ENCODE measurements at regions not wholly inside any gene's neighbourhood (a gene's known extent, or its start where the extent isn't known, plus 50 kb on each side); places are given as distances from the start of the nearest gene placed in this dataset.

DNA sequence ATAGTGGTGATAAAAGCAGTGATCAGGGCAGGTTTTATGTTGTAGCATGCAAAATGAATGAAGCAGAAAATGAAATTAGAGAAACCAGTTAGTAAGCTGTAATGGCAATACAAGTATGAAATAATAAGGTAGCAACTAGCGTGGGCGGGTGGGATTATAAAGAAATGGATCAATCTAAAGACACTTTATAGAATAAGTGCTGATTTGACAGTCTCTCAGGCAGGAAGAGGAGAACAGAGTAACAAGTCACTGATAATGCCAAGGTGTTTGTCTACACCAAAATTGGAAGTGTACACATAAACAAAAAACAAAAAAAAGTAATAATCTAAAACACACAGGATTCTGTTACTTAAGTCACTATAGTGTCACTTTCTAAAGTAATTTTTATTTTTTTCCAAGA is 51.0 kb upstream of the PCBP1 start:
- Histone ChIP-seq H3K9me3 (no peaks in the 10 kb centered on the region), H3K27ac (no peak overlapping the region), H3K9ac (ENCODE audit: low read depth in 2 of 2, low read length in 2 of 2) (no peak overlapping the region), H3K36me3 (no peaks in the 10 kb centered on the region), H3K4me3 (no peak overlapping the region), H3K27me3 (no peaks in the 10 kb centered on the region), H3K4me1 (peaks cover 6% of the 10 kb centered on the region)
- no peak for DNase-seq
- TF ChIP-seq, protein P1, sequence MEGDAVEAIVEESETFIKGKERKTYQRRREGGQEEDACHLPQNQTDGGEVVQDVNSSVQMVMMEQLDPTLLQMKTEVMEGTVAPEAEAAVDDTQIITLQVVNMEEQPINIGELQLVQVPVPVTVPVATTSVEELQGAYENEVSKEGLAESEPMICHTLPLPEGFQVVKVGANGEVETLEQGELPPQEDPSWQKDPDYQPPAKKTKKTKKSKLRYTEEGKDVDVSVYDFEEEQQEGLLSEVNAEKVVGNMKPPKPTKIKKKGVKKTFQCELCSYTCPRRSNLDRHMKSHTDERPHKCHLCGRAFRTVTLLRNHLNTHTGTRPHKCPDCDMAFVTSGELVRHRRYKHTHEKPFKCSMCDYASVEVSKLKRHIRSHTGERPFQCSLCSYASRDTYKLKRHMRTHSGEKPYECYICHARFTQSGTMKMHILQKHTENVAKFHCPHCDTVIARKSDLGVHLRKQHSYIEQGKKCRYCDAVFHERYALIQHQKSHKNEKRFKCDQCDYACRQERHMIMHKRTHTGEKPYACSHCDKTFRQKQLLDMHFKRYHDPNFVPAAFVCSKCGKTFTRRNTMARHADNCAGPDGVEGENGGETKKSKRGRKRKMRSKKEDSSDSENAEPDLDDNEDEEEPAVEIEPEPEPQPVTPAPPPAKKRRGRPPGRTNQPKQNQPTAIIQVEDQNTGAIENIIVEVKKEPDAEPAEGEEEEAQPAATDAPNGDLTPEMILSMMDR (IDR thresholded peaks at IDR 0.05): no peak
- intact Hi-C loops (cut with DNase I): no loop called here

DNA sequence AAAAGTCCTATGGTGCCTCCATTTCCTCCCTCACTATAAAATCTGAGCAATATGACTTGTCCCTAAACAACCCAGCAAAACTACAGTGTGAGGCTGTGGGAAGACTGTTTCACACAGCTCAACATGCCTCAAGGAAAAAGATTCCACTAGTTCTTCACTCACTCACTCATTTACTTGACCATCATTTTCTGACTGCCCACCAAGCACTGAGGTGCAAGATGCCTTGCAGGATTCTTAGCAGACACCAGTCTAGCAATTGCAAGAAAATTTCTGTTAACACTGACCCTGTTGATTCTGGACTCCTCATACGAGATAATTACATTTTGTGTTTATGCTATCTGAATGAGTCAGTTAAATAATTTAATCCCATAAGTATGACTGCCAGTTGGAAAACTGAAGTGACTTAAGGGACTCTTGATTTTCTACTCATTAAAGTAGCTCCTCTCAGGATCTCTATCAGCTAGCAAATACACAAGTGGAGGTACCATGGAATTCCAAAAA is 51.9 kb upstream of the PCBP1 start:
- Histone ChIP-seq H3K36me3 (no peaks in the 10 kb centered on the region), H3K4me1 (peaks cover 6% of the 10 kb centered on the region), H3K9me3 (no peaks in the 10 kb centered on the region), H3K9ac (ENCODE audit: low read depth in 2 of 2, low read length in 2 of 2) (no peak overlapping the region), H3K27me3 (no peaks in the 10 kb centered on the region), H3K27ac (peak overlapping the region; percentile 48), H3K4me3 (no peak overlapping the region)
- DNase-seq: no peak
- intact Hi-C loops (cut with DNase I): no loop called here
- TF ChIP-seq, protein P1 (IDR thresholded peaks at IDR 0.05): no peak

DNA sequence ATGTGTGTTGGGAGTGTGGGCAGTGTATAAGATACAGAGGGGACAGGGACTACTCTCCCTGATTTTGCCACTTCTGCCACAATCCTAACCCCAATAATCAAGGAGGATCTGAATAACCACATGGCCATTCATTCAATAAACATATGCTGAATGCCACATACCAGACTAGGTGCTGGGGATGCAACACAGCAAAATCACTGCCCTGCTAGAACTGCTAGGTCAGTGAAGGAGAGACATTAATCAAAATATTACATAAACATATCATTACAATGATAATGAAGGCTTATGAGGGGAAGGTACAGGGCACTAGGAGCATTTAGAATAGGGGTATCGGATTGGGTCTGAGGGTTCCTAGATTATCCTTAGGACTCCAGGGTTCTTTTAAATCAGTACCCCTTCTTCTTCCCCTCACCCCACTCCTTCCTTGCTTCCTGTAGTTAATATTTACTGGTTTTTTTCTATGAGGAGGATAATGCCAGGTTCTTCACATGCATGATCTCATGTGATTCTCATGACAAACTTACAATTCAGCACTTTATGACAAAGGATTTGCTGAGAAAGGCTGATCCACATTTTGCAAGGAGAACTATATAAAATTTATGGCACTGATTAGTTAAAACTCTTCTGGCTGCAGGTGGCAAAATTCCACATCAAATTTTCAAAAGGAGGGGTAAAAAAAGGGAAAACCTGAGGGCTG is 56.4 kb upstream of the PCBP1 start:
- no peaks in the 10 kb centered on the region for H3K27me3 ChIP-seq
- no peak overlapping the region for H3K9ac ChIP-seq (ENCODE audit: low read depth in 2 of 2, low read length in 2 of 2)
- TF ChIP-seq, protein P1 (IDR thresholded peaks at IDR 0.05): no peak
- intact Hi-C loops (cut with DNase I): no loop called here
- H3K9me3 ChIP-seq: no peaks in the 10 kb centered on the region
- H3K4me3 ChIP-seq: no peak overlapping the region
- no peak for DNase-seq
- peaks cover 6% of the 10 kb centered on the region for H3K4me1 ChIP-seq
- peak overlapping the region; percentile 44 for H3K27ac ChIP-seq
- H3K36me3 ChIP-seq: no peaks in the 10 kb centered on the region

DNA sequence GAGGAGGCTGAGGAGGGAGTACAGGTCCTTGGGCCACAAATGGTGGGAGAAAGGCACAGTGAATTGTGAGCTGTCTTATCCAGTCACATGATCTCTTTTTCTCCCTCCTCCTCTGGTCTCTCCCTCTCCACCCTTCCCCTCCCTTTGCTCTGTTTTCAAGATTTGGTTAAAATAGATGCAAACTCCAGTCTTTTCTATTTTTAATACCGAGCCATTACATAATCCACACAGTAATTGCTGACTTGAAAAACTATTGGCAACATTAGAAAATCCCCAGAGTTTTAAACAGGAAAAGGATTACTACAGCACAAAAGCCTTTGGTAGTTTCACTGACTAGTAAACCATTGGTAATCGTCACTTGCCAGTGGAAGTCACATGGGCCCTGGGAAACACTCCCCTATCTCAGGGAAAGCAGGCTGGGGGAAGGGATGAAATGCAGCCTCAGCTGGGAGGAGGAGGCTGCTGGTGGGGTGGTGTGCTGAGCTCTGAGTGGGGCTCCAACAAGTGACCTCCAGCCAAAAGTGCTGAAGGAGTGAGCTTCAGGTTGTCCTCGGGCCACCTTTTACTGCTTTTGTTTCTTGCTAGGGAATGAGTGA is 57.4 kb upstream of the PCBP1 start:
- H3K9ac ChIP-seq (ENCODE audit: low read depth in 2 of 2, low read length in 2 of 2): peak overlapping the region in 1 of 2 donors; percentile 27
- intact Hi-C loops (cut with DNase I): no loop called here
- peaks cover 5% of the 10 kb centered on the region for H3K4me1 ChIP-seq
- H3K27me3 ChIP-seq: no peaks in the 10 kb centered on the region
- peak; percentile 63 for DNase-seq
- H3K9me3 ChIP-seq: no peaks in the 10 kb centered on the region
- H3K36me3 ChIP-seq: no peaks in the 10 kb centered on the region
- TF ChIP-seq, protein P1 (IDR thresholded peaks at IDR 0.05): no peak
- peak overlapping the region; percentile 44 for H3K27ac ChIP-seq
- H3K4me3 ChIP-seq: no peak overlapping the region

DNA sequence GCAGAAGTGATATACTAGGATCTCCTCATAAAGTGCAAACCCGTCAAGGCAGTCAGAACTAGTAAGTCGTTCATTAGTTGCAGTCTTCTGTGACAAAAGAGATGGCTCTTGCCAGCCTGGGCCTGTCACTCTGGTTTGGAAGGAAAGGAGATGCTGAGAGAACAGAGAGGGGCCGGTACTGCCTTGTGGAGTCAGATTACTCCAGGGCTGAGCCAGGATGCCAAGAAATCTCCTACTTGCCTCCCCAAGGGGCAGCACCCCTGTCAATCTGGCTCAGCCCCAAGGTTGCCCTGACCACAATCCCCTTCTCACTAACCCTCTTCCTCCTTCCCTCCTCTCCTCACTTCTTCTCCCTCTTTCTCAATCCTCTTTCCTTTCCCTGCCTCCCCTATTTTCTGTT is 62.9 kb upstream of the ASPRV1 start:
- H3K4me1 ChIP-seq: no peaks in the 10 kb centered on the region
- H3K9ac ChIP-seq (ENCODE audit: low read depth in 2 of 2, low read length in 2 of 2): no peak overlapping the region
- no peaks in the 10 kb centered on the region for H3K36me3 ChIP-seq
- no peaks in the 10 kb centered on the region for H3K9me3 ChIP-seq
- intact Hi-C loops (cut with DNase I): no loop called here
- no peaks in the 10 kb centered on the region for H3K27me3 ChIP-seq
- DNase-seq: no peak
- no peak overlapping the region for H3K4me3 ChIP-seq
- TF ChIP-seq, protein P1 (IDR thresholded peaks at IDR 0.05): no peak
- no peak overlapping the region for H3K27ac ChIP-seq

Data from colonic mucosa (tissue), 4 donors.